SK-N-SH (cell line): ENCODE measurements at regions not wholly inside any gene's neighbourhood (a gene's known extent, or its start where the extent isn't known, plus 50 kb on each side); places are given as distances from the start of the nearest gene placed in this dataset.

ENCODE experiments used
- CTCF ChIA-PET: fragments of 300-600, 350-600 bp; formaldehyde crosslinking; extraction: SDS; loops from one replicate; lab custom pipeline; 2021; lab: Yijun Ruan, JAX
- POLR2A ChIA-PET: fragments of 350-600 bp; sonication (Branson Sonifier 250); formaldehyde crosslinking; extraction: SDS; loops from one replicate; lab custom pipeline; 2020; ENCODE audit warnings: antibody characterized with exemption, inconsistent platforms; lab: Yijun Ruan, JAX
- DNase-seq: peaks from one replicate; pipeline ENCODE4 v3.0.0; 2012
- H2AFZ ChIP-seq: fragments of 200-600 bp; sonication (generic); 2 replicates; pipeline ENCODE4 v1.8.1; 2016; ENCODE audit warnings: antibody characterized with exemption, mild to moderate bottlenecking, low read depth
- H3F3A ChIP-seq: fragments of 200-600 bp; sonication (generic); replicated peaks from 2 replicates; pipeline ENCODE3; 2016; ENCODE audit warnings: antibody characterized with exemption, mild to moderate bottlenecking; ENCODE audit not compliant: insufficient read depth
- H3K27ac ChIP-seq, 2 experiments: fragments of 200-500 bp in 1 of 2; fragments of 200-600 bp in 1 of 2; sonication (Bioruptor generic) in 1 of 2; sonication (generic), shearing (Covaris generic) in 1 of 2; 2 replicates each; pipeline versions ENCODE4 v1.5.1 to v1.6.1; 2014 to 2016; ENCODE audit warnings: low read depth in 2 of 2, inconsistent platforms in 1 of 2, low read length in 1 of 2, mild to moderate bottlenecking in 1 of 2, mixed read lengths in 1 of 2
- H3K27me3 ChIP-seq: fragments of 200-600 bp; sonication (generic), shearing (Covaris generic); 2 replicates; pipeline ENCODE4 v1.6.1; 2016; ENCODE audit warnings: mixed run types; ENCODE audit not compliant: insufficient read depth
- H3K36me3 ChIP-seq, 2 experiments: fragments of 200-500 bp in 1 of 2; fragments of 200-600 bp in 1 of 2; sonication (Bioruptor generic) in 1 of 2; sonication (generic) in 1 of 2; replicated peaks in 1 of 2; 2 replicates each; pipeline versions ENCODE3 to v1.5.1; 2014 to 2016; ENCODE audit warnings: low read length in 1 of 2, mild to moderate bottlenecking in 1 of 2; ENCODE audit not compliant: insufficient read depth in 2 of 2, control insufficient read depth in 1 of 2
- H3K4me1 ChIP-seq, 2 experiments: fragments of 200-500 bp in 1 of 2; fragments of 200-600 bp in 1 of 2; sonication (Bioruptor generic) in 1 of 2; sonication (generic), shearing (Covaris generic) in 1 of 2; 2 replicates each; pipeline versions ENCODE4 v1.5.1 to v1.6.1; 2014 to 2016; ENCODE audit warnings: low read depth in 1 of 2, low read length in 1 of 2, mixed run types in 1 of 2; ENCODE audit not compliant: insufficient read depth in 2 of 2, control insufficient read depth in 1 of 2
- H3K4me2 ChIP-seq: fragments of 200-600 bp; sonication (generic), shearing (Covaris generic); 2 replicates; pipeline ENCODE4 v1.6.1; 2017; ENCODE audit warnings: mixed run types
- H3K4me3 ChIP-seq, 2 experiments: fragments of 200-500 bp in 1 of 2; fragments of 200-600 bp in 1 of 2; sonication (Bioruptor generic) in 1 of 2; sonication (generic), shearing (Covaris generic) in 1 of 2; 2 replicates each; pipeline versions ENCODE4 v1.5.1 to v1.8.1; 2014 to 2016; ENCODE audit warnings: low read depth in 2 of 2, inconsistent platforms in 1 of 2, low read length in 1 of 2, mild to moderate bottlenecking in 1 of 2, mixed read lengths in 1 of 2, moderate library complexity in 1 of 2
- H3K79me2 ChIP-seq: fragments of 200-600 bp; sonication (generic); 2 replicates; pipeline ENCODE4 v1.8.1; 2017; ENCODE audit warnings: mild to moderate bottlenecking; ENCODE audit not compliant: insufficient read depth
- H3K9ac ChIP-seq: fragments of 200-600 bp; sonication (generic); 2 replicates; pipeline ENCODE4 v1.6.1; 2017; ENCODE audit warnings: mixed run types
- H3K9me2 ChIP-seq: fragments of 200-600 bp; sonication (generic); 2 replicates; pipeline ENCODE4 v1.6.1; 2017; ENCODE audit warnings: mixed run types
- H3K9me3 ChIP-seq: fragments of 200-600 bp; sonication (generic); 2 replicates; pipeline ENCODE4 v1.6.1; 2017; ENCODE audit warnings: mixed run types, mild to moderate bottlenecking, moderate library complexity
- H4K20me1 ChIP-seq: fragments of 200-600 bp; sonication (generic); 2 replicates; pipeline ENCODE4 v1.6.1; 2017; ENCODE audit warnings: mild to moderate bottlenecking, mixed run types; ENCODE audit not compliant: insufficient read depth
- GATA2 ChIP-seq: sonication (generic); formaldehyde crosslinking; IDR thresholded peaks from 2 replicates; pipeline ENCODE4 v1.5.0; 2020; ENCODE audit warnings: mild to moderate bottlenecking, missing genetic modification reagents
- IRF3 ChIP-seq: fragments of 150-350 bp; IDR thresholded peaks from 2 replicates; pipeline ENCODE4 v1.6.1; 2016; ENCODE audit warnings: mild to moderate bottlenecking, low read depth, low read length
- MAX ChIP-seq: IDR thresholded peaks from 2 replicates; pipeline ENCODE4 v1.4.0; 2012; ENCODE audit warnings: low read depth
- REST ChIP-seq: IDR thresholded peaks from 2 replicates; pipeline ENCODE4 v1.6.1; 2012; ENCODE audit warnings: mild to moderate bottlenecking, low read depth, low read length, moderate library complexity
- YY1 ChIP-seq: IDR thresholded peaks from 2 replicates; pipeline ENCODE4 v1.4.0; 2012; ENCODE audit warnings: low read depth, mild to moderate bottlenecking
- WGBS: methylation state at CpG from one replicate; pipeline ENCODE4 v1.1.6; 2017; ENCODE audit warnings: low lambda C conversion rate; 5-methylcytosine and 5-hydroxymethylcytosine counted together

GRCh38 chr11:122175306-122175705 lies 59.3 kb upstream of the BLID start:
- H3K9me2 ChIP-seq, result no peaks in the 10 kb centered on the region
- H3K27ac ChIP-seq, result peak overlapping the region in 1 of 2 experiments; percentile 96; a peak in 2 of 4 replicates
- H3K9me3 ChIP-seq, result no peaks in the 10 kb centered on the region
- CTCF ChIA-PET, result interaction anchor here (1.3 to 1.4 kb wide), 2 partner anchors 11 to 40 kb away, joined by 3 to 4 read pairs; no protein-coding TSS in a partner anchor
- no peak for DNase-seq
- 81% methylated on average over 3 of the region's 3 CpGs for whole genome bisulfite sequencing
- peaks cover 35% of the 10 kb centered on the region for H4K20me1 ChIP-seq
- H3K27me3 ChIP-seq, result no peaks in the 10 kb centered on the region
- peaks cover 74% of the 10 kb centered on the region for H3F3A ChIP-seq
- no peak overlapping the region for H2AFZ ChIP-seq
- peak overlapping the region; percentile 16 for H3K9ac ChIP-seq
- peak overlapping the region; percentile 72 for H3K4me2 ChIP-seq
- H3K4me1 ChIP-seq, result peaks cover 2 to 7% of the 10 kb centered on the region in 2 experiments; a peak in 3 of 4 replicates
- peaks cover 99% of the 10 kb centered on the region for H3K79me2 ChIP-seq
- peak overlapping the region in 1 of 2 experiments; percentile 70; a peak in 2 of 4 replicates for H3K4me3 ChIP-seq
- peaks cover 3 to 73% of the 10 kb centered on the region in 2 experiments for H3K36me3 ChIP-seq
- POLR2A ChIA-PET, result no interaction called here
- TF ChIP-seq YY1, result no peak
- TF ChIP-seq GATA2, result no peak
- TF ChIP-seq REST, result no peak

- peaks cover 8 to 82% of the 10 kb centered on the region in 2 experiments for H3K36me3 ChIP-seq
- POLR2A ChIA-PET, result no interaction called here
These were observed 57.6 kb upstream of the BLID start for GRCh38 chr11:122173587-122173986.

More at GRCh38 chr11:122173587-122173986, 57.6 kb upstream of the BLID start:
- CTCF ChIA-PET, result no interaction called here
- TF ChIP-seq IRF3 (no peak), MAX (0 out of 2 replicates have a peak, but pooled peaks have one; percentile 19)
- TF ChIP-seq, all 33 proteins: peak for 1
- Histone ChIP-seq H3K79me2 (peaks cover 100% of the 10 kb centered on the region), H3K4me1 (peaks cover 2 to 12% of the 10 kb centered on the region in 2 experiments; a peak in 3 of 4 replicates), H3K27me3 (no peaks in the 10 kb centered on the region), H3K9ac (peak overlapping the region; percentile 22; the same call in 1 of the 2 replicates), H3K4me3 (peak overlapping the region in 1 of 2 experiments; percentile 43; a peak in 2 of 4 replicates), H2AFZ (no peak overlapping the region), H3K9me2 (no peaks in the 10 kb centered on the region), H3K27ac (peak overlapping the region; percentile 30 to 58; a peak in 3 of 4 replicates), H4K20me1 (peaks cover 52% of the 10 kb centered on the region), H3K4me2 (peak overlapping the region; percentile 66), H3K9me3 (no peaks in the 10 kb centered on the region), H3F3A (peaks cover 62% of the 10 kb centered on the region)
- no peak for DNase-seq
- 72% methylated on average over 4 of the region's 4 CpGs for WGBS
